Activated B cell treated with CpG ODN at 0.5 μM for 24 hours (primary cell): ENCODE measurements at regions not wholly inside any gene's neighbourhood (a gene's known extent, or its start where the extent isn't known, plus 50 kb on each side); places are given as distances from the start of the nearest gene placed in this dataset.

Source experiments
- ATAC-seq: fragments of 200-7000 bp; cut with Tn5 transposase; one replicate; pipeline ENCODE4 v1.10.0; 2021; ENCODE audit warnings: low read depth, mild to moderate bottlenecking, moderate library complexity
- CTCF ChIA-PET: fragments of 350-600 bp; sonication (Branson Sonifier 250); formaldehyde crosslinking; loops from one replicate; lab custom pipeline; 2021; ENCODE audit warnings: antibody characterized with exemption; lab: Charles Lee
- POLR2A ChIA-PET: fragments of 350-600 bp; sonication (Branson Sonifier 250); formaldehyde crosslinking; loops from one replicate; lab custom pipeline; 2021; ENCODE audit warnings: antibody characterized with exemption; lab: Charles Lee
- DNase-seq: peaks from one replicate; pipeline ENCODE4 v3.0.0; 2022
- H3K27ac Mint-ChIP-seq: one replicate; pipeline ENCODE4 v1.8.0; 2020; ENCODE audit warnings: mixed read lengths
- H3K27me3 Mint-ChIP-seq: one replicate; pipeline ENCODE4 v1.8.0; 2021; ENCODE audit warnings: mixed read lengths
- H3K36me3 Mint-ChIP-seq: one replicate; pipeline ENCODE4 v1.8.0; 2021; ENCODE audit warnings: low read depth, mixed read lengths
- H3K4me1 Mint-ChIP-seq: one replicate; pipeline ENCODE4 v1.8.0; 2021; ENCODE audit warnings: mixed read lengths
- H3K4me3 Mint-ChIP-seq: one replicate; pipeline ENCODE4 v1.8.0; 2020; ENCODE audit warnings: mild to moderate bottlenecking, mixed read lengths
- H3K9me3 Mint-ChIP-seq: one replicate; pipeline ENCODE4 v1.8.0; 2020; ENCODE audit warnings: mixed read lengths
- CTCF ChIP-seq: fragments of 200-600 bp; IDR thresholded peaks from one replicate; pipeline ENCODE4 v1.8.0; 2022; ENCODE audit warnings: antibody characterized with exemption, mild to moderate bottlenecking
- intact Hi-C: fragments of 100-400 bp; cut with micrococcal nuclease; formaldehyde crosslinking; loops from one replicate; pipeline ENCODE4 v1.15.1; 2024

- ChIA-PET POLR2A (no interaction called here), CTCF (no interaction called here)
- Mint-ChIP-seq H3K4me1 (no peaks in the 10 kb centered on the region), H3K36me3 (no peaks in the 10 kb centered on the region), H3K9me3 (no peaks in the 10 kb centered on the region), H3K27ac (no peak overlapping the region), H3K4me3 (no peak overlapping the region), H3K27me3 (peaks cover 8% of the 10 kb centered on the region)
- intact Hi-C loops = no loop called here
- DNase-seq = no peak
- no peak for ATAC-seq
- TF ChIP-seq CTCF = no peak
Measured at GRCh38 chr10:131654471-131655087, 246.2 kb upstream of the PPP2R2D start.

- intact Hi-C loops = no loop called here
- Mint-ChIP-seq H3K27me3 (peaks cover 8% of the 10 kb centered on the region), H3K36me3 (no peaks in the 10 kb centered on the region), H3K27ac (no peak overlapping the region), H3K4me3 (no peak overlapping the region), H3K9me3 (no peaks in the 10 kb centered on the region), H3K4me1 (no peaks in the 10 kb centered on the region)
- ATAC-seq (no peak), DNase-seq (no peak)
- no peak for TF ChIP-seq CTCF
- POLR2A ChIA-PET = no interaction called here
- CTCF ChIA-PET = no interaction called here
Measured at GRCh38 chr10:131655101-131655849, 245.5 kb upstream of the PPP2R2D start.

GRCh38 chr10:131656009-131656408, 244.8 kb upstream of the PPP2R2D start:
- H3K27me3 Mint-ChIP-seq = peaks cover 6% of the 10 kb centered on the region
- H3K4me3 Mint-ChIP-seq = no peak overlapping the region
- ChIA-PET CTCF (no interaction called here), POLR2A (no interaction called here)
- no peak for DNase-seq
- no peak for ATAC-seq
- no peaks in the 10 kb centered on the region for H3K4me1 Mint-ChIP-seq
- H3K27ac Mint-ChIP-seq = no peak overlapping the region
- H3K9me3 Mint-ChIP-seq = peaks cover 5% of the 10 kb centered on the region
- no peak for TF ChIP-seq CTCF
- intact Hi-C loops = no loop called here
- no peaks in the 10 kb centered on the region for H3K36me3 Mint-ChIP-seq

- no peak for ATAC-seq
- Mint-ChIP-seq H3K4me1 (no peaks in the 10 kb centered on the region), H3K36me3 (no peaks in the 10 kb centered on the region), H3K9me3 (peaks cover 5% of the 10 kb centered on the region), H3K27ac (no peak overlapping the region), H3K4me3 (no peak overlapping the region), H3K27me3 (peaks cover 4% of the 10 kb centered on the region)
- POLR2A ChIA-PET = no interaction called here
- no peak for DNase-seq
- CTCF ChIA-PET = no interaction called here
- no peak for TF ChIP-seq CTCF
- intact Hi-C loops = no loop called here
Measured at GRCh38 chr10:131656431-131656841, 244.4 kb upstream of the PPP2R2D start.

- H3K4me3 Mint-ChIP-seq = no peak overlapping the region
- no peaks in the 10 kb centered on the region for H3K36me3 Mint-ChIP-seq
- ChIA-PET POLR2A (no interaction called here), CTCF (no interaction called here)
- H3K4me1 Mint-ChIP-seq = no peaks in the 10 kb centered on the region
- intact Hi-C loops = no loop called here
- no peak for DNase-seq
- no peaks in the 10 kb centered on the region for H3K27me3 Mint-ChIP-seq
- TF ChIP-seq CTCF = no peak
- no peak for ATAC-seq
- H3K27ac Mint-ChIP-seq = no peak overlapping the region
- peaks cover 5% of the 10 kb centered on the region for H3K9me3 Mint-ChIP-seq
Measured at GRCh38 chr10:131657318-131657984, 243.4 kb upstream of the PPP2R2D start.
